Germinal center (tissue), 1 donor: ENCODE measurements at regions not wholly inside any gene's neighbourhood (a gene's known extent, or its start where the extent isn't known, plus 50 kb on each side); places are given as distances from the start of the nearest gene placed in this dataset.

Experiments
- DNase-seq: peaks from one replicate; pipeline ENCODE4 v3.0.0; 2012; ENCODE audit warnings: mixed read lengths, low spot score

GRCh38 chr4:175540151-175540550 lies 271.9 kb downstream of the GPM6A start:
- no peak for DNase-seq

GRCh38 chr4:175540732-175541131 lies 271.3 kb downstream of the GPM6A start:
- DNase-seq: no peak

- no peak for DNase-seq
Measured at GRCh38 chr4:175542786-175543185, 269.3 kb downstream of the GPM6A start.

DNA sequence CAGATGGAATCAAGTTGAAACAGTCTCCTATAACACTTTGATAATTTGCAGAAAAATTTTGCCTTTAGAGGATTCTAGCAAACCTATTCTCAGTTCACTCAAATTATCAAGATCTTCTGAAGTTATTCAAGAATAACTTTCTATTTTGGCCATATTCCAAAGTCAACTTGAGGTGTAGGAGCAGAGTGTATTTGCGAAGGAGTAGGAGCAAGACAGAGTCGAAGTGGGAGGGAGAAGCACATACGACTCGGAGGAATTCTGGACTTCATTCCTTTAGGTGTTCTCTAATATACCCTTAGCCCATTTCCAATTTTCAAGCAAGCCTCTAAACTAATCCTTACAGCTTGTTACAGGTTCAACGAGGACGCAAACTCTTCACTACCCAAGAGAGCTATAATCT lies 252.9 kb downstream of the GPM6A start:
- DNase-seq: no peak

DNA sequence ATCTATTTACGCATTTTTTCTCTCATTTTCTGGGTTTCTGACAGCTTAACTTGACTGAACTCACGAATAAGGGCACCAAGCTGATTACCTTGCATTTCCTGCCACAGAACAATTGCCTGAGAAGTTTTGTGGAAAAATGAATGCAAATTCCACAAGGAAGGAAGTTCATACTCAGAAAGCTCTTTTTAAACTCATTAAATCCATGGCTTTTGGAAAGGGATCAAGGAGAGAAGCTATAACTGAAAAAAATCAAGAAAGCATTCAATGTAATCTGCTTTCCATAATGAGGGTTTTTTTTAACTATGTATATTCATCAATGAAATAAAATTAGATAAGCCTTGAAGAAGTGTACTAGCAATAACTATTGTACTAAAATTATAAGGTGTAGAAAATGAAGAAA lies 252.5 kb downstream of the GPM6A start:
- no peak for DNase-seq

DNA sequence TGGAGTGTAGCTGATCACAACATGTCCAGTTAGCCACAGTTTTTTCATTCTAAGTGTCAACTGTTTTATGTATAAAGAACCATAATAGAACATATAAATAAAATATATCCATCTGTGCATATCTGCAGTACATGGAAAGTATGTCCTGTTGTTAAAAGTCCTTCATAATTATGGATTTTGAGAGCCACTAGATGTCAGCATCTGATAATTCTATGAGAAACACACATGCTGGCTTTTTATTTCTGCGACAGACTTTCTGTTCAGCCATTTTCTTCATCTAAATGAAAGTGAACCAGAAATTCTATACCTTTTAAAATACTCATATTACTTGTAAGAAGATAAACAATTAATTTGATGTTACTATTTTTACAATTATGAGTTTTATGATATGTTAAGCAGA lies 251.5 kb downstream of the GPM6A start:
- no peak for DNase-seq

- DNase-seq: no peak
Measured at GRCh38 chr4:175561696-175562095, 250.4 kb downstream of the GPM6A start.

DNA sequence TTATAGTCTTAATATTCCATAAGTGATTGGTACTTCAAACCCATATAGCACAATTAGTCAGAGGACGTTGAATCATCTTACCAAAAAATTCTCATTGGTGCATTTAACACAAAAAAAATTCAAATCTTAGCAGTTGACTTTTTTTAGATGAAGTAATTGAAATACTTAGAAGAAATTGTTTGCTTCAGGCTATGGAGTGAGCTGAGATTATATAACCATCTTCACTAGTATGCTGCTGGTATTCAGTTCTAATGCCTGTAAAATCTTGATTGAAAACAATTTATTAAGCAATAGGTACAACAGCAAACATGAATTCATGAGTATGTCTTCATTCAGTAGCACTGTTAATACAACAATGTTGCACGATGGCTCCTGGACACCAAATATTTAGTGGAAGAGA lies 250.0 kb downstream of the GPM6A start:
- no peak for DNase-seq

DNA sequence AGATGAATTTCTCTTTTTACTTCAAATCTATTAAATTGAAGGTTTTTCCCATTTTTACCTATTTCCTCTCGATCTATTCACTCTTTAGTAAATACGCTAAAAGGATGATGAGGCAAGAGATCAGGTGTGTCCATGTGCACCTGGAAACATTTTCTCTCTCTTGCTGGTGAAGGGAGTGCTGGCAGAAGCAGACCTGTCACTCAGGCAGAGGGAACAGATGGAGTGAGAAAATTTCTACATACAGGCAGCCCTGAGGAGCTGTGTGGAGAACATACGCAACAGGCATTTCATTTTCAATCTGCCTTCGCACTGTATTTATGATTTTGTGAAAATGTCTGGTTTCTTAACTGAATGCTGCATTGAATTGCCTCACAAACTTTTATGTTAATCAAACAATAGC lies 249.5 kb downstream of the GPM6A start:
- DNase-seq: no peak
